ENCODE measurements at regions not wholly inside any gene's neighbourhood (a gene's known extent, or its start where the extent isn't known, plus 50 kb on each side); places are given as distances from the start of the nearest gene placed in this dataset.

GRCh38 chr2:41600460-41600859, 447.4 kb upstream of the PKDCC start:
- no peak for TF ChIP-seq CTCF (IDR thresholded peaks at IDR 0.05 in 2 of 3, conservative IDR thresholded peaks at IDR 0.05 in 1 of 3; ENCODE audit: control insufficient read depth in 2 of 3, extremely low read depth in 1 of 3, insufficient read depth in 1 of 3, low read depth in 3 of 3, low read length in 3 of 3)
- no peak for TF ChIP-seq USF2 (IDR thresholded peaks at IDR 0.05; ENCODE audit: borderline replicate concordance, low read depth, low read length)
- TF ChIP-seq POLR2A (IDR thresholded peaks at IDR 0.05; ENCODE audit: low read depth, low read length), result no peak
- no peak for TF ChIP-seq EZH2 (IDR thresholded peaks at IDR 0.05; ENCODE audit: borderline replicate concordance, control insufficient read depth, low read depth, low read length)
- TF ChIP-seq SIN3A (IDR thresholded peaks at IDR 0.05; ENCODE audit: low read depth, low read length), result no peak
- no peak for TF ChIP-seq BRCA1 (IDR thresholded peaks at IDR 0.05; ENCODE audit: low read depth, low read length)
- TF ChIP-seq TBL1XR1 (IDR thresholded peaks at IDR 0.05; ENCODE audit: low read depth, low read length), result no peak
- TF ChIP-seq MYC (IDR thresholded peaks at IDR 0.05; ENCODE audit: insufficient read depth, insufficient read length, insufficient replicate concordance, low read length, severe bottlenecking), result no peak
- TF ChIP-seq RAD21 (IDR thresholded peaks at IDR 0.05; ENCODE audit: insufficient read depth, low read depth, low read length), result no peak
- TF ChIP-seq REST (IDR thresholded peaks at IDR 0.05; ENCODE audit: low read depth, low read length), result no peak
- no peak for TF ChIP-seq MAX (IDR thresholded peaks at IDR 0.05; ENCODE audit: low read depth, low read length)
- no peak for TF ChIP-seq ATF2 (IDR thresholded peaks at IDR 0.05; ENCODE audit: low read length)

Data from GM12878 (cell line).